Activated CD4-positive, alpha-beta T cell treated with anti-CD3 and anti-CD28 coated beads, Interleukin-2, amount 50 U/mL, for 24 hours (primary cell): ENCODE measurements at regions not wholly inside any gene's neighbourhood (a gene's known extent, or its start where the extent isn't known, plus 50 kb on each side); places are given as distances from the start of the nearest gene placed in this dataset.

Experiments used
- DNase-seq, 2 donors: peaks; one replicate each; pipeline ENCODE4 v3.0.0-alpha.2; 2020; ENCODE audit warnings: low read depth in 1 of 2, low spot score in 1 of 2

DNA sequence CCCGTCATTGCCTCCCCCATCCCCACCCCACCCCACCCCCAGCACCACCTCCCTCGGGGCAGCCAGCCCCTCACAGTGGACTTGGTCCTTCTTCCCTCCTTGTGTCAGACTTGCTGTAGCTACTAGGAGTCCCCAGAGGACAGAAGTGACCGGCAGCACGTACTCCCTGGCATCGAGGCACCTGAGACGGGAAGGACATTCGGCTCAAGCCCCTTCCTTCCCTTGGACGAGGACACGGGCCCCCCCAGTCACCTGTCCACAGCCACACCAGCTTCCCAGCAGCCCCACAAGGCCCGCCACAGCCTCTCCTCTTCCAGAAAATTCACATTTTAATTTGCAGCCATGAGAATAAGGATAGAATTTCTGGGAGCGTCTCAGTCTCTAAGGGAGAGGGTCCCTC, 267.8 kb upstream of the SHH start:
- no peak for DNase-seq

GRCh38 chr7:156079156-156079555, 266.9 kb upstream of the SHH start:
- no peak for DNase-seq

GRCh38 chr7:156074982-156075615, 262.8 kb upstream of the SHH start:
- no peak for DNase-seq

- no peak for DNase-seq
These were observed 261.8 kb upstream of the SHH start for GRCh38 chr7:156074084-156074483.

GRCh38 chr7:156073366-156074052, 261.2 kb upstream of the SHH start:
- DNase-seq, result no peak

- no peak for DNase-seq
These were observed 259.3 kb upstream of the SHH start for GRCh38 chr7:156071612-156072011.

DNA sequence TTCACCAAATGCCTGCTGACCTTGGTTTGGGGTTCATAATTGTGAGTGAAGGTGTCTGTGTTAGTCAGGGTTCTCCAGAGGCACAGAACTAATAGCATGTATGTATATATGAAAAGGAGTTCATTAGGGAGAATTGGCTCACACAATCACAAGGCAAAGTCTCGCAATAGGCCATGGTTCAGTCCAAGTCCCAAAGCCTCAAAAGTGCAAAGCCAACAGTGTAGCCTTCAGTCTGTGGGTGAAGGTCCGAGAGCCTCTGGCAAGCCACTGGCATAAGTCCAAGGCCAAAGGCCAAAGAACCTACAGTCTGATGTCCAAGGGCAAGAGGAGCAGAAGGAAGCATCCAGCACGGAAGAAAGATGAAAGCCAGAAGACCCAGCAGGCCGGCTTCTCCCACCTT, 257.6 kb upstream of the SHH start:
- no peak for DNase-seq

GRCh38 chr7:156067156-156067555, 254.9 kb upstream of the SHH start:
- DNase-seq, result no peak

GRCh38 chr7:156065400-156065799, 253.1 kb upstream of the SHH start:
- no peak for DNase-seq

DNA sequence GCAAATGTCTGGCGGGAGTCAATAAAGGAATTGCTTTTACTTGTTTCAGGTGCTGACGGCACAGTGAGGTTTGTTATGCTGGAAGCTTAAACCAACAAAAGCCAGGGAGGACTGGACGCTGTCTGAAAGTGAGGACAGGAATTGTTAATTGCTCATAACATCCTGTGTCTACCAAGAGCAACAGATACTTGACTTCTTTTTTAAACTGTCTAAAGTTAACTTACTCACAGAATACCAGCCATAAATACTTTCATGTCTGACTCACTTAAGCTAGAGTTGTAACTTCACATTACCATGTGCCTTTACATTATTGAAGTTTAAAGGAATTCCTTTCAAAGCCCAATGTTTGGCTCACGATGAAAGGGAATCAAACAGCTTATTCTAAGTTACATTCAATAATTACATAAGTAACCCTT, 252.7 kb upstream of the SHH start:
- DNase-seq, result no peak

DNA sequence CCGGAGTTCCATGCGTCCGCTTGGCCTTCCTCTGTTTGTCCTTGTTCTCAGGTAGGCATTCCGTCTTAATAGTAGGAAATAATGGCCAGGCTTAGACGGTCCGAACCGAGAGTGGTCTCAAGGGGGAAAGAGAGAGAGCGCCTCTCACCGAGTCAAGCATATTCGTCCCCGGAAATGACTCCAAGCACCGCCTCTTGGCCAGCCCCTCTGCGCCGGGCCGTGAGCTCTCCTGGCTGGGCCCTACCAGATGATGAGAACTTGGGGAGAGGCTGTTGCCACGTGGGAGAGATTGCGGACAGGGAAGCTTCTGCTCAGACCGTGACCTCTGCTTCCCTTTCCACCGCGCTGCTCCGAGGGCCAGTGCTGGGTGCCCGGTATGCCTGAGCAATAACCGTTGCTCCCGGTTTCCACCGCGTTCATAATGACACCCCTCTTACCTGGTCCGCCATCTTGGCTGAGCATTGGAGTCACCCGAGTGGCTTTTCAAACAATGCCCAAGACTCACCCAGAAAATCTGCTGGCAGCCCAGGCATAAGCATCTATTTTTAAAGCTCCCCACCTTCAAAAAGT, 251.1 kb upstream of the SHH start:
- DNase-seq, result no peak

DNA sequence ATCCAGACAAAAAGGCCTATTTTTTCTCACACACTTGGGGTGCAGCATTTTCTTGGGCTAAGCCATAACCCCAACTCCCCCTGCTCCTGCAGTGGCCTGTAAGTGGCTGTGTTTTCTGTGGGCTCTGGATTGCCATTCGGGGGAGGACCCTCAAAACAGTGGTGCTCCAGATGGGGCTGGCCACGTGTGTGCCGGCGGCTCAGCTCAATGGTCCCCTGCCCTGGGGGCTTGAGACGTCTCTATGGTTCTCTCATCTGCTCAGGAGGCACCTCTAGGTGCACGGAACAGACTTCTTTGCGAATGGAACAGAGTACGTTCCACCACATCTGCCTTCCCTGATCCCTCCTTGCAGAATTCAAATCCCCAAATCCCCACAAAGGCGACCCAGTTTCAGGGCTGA, 250.0 kb upstream of the SHH start:
- DNase-seq, result no peak

DNA sequence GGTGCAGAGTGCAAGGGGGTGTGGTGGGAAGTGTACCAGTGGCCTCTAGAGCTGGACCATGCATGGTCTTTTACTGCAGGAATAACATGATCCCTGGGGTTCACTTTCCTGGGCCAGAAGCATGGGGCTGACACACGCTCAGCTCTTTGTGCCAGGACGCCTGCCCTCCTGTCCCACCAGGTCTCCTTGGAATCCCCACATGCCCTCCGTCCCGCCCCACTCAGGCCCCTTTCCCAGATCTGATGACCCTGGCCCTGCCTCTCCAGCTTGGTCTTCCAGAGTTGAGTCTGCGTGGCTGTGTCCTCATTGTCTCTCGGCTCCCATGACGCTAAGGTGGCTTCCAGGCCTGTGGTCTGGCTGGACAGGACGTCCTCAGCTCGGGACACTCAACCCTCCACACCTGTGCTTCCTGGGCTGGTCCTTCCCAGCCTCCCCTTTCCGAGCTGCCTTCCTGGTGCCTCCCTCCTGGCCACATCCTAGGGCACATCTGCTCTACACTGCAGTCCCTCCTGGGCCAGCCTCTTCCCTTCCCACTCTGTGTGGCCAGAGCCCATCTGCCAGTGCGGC, 249.5 kb upstream of the SHH start:
- DNase-seq, result no peak

- DNase-seq, result no peak
These were observed 248.7 kb upstream of the SHH start for GRCh38 chr7:156060925-156061324.

DNA sequence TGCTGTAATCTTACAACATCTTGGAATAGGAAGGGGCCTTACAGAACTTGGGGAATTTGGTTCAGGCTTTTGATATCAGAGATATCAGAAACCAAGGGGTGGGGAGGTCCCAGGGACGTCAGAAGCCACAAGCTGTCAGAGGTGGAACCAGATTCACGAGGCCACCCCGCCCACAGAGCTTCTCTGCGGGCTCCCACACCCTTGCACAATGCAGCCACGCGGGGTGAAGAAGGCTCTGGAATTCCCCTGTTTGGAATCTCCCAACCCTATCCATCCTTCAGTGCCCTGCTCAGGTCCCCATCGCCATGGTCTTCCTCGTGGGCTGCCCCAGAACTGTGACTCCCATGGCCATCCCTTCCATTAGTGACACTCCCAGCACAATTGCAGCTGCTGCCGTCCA, 247.1 kb upstream of the SHH start:
- no peak for DNase-seq

GRCh38 chr7:156058248-156058647, 246.0 kb upstream of the SHH start:
- no peak for DNase-seq

DNA sequence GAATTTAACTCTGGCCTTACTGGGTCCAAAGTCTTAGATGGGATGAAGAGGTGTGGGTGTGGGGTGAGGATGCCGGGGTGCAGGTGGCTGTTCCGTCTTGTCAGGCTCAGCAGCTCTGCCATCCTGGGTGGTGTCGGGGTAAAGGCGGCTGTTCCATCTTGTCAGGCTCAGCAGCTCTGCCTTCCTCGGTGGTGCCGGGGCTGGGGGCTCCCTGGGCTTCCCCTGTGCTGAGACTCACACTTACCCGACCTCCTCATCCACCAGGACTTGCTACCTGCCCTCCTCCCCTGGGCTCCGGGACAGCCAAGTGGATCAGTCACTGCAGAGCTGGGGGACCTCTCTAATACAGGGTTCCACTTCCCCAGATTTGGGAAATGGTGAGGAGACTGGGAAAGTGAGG, 244.3 kb upstream of the SHH start:
- no peak for DNase-seq

DNA sequence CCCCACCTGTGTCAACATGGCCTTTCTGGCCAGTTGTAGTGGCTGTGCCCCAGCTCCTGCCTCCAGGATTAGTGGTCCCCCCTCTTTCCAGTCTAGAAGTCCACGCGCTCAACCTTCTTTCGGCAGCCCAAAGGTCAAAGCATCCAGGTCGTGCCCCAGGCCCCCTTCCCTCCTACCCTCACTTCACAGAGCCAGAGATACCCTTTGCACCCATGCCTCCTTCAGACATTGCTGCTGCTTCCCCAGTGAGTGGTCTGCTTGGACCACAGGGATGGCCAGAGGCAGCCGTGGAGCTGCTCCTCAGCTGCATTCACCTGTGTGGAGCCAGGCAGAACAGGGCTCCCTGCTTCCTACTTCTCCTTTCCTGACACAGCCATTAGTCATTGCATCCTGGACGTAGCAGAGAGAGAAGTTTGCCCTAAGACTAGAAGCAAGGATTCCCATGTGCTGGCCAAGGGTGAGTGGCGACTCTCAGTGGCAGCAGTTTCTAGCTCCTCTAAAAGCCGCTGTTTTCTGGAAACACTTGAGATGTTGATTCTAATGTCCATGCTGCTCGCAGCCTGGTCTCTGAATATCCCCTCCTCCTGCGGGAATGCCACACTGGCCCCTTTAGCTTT, 243.1 kb upstream of the SHH start:
- DNase-seq, result no peak

GRCh38 chr7:156051884-156052283, 239.6 kb upstream of the SHH start:
- DNase-seq, result no peak

DNA sequence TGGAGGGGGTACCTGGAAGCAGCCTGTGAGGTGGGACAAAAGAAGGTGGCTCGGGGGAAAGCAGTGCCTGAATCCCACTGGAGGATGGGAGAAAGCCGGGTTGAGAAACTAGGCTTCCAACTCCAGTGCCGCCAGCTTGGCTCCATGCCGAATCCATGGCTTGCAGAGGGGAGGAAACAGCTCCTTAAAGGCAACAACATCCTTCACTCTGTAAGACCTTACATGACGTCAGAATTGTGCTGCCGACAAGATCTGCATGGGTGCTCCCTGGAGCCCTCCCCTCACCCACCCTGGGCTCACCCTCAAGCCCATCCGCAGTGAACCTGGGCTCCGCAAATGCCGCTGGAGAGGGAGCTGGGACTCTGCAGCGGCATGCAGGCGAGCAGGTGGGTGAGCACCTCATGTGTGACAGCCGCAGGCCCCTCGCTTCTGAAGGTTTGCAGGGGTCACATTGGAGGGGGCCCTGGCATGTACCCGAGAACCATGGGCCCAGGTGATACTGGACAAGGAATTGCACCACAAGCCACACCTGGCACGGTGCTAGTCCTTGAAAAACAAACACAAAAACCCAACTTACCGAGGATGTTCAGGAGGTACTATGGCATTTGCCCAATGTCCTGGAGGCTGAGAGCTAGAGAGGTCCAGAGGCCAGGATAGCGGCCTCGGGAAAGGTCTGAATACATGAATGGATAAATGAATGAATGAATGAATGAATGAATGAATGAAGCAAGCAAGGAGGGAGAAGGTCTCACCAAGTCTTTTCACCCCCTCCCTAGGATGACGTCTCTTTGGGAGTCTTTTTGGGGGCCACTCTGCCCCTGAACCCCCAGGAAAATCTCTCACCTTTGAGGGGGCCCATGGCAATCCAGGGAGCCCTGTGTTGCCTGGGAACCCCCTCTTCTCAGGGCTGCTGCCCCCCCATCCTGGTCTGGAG, 238.6 kb upstream of the SHH start:
- DNase-seq, result no peak

- DNase-seq, result no peak
These were observed 237.1 kb upstream of the SHH start for GRCh38 chr7:156049366-156049765.
